ENCODE measurements at regions not wholly inside any gene's neighbourhood (a gene's known extent, or its start where the extent isn't known, plus 50 kb on each side); places are given as distances from the start of the nearest gene placed in this dataset.

GRCh38 chr7:24504836-24505235 is 68.4 kb upstream of the PALS2 start:
- Histone ChIP-seq H3K9me3 (no peaks in the 10 kb centered on the region), H3K36me3 (ENCODE audit: low read depth) (no peaks in the 10 kb centered on the region), H3K4me3 (no peak overlapping the region), H3K4me1 (ENCODE audit: low read depth) (no peaks in the 10 kb centered on the region)
- DNase-seq (no peak), ATAC-seq (no peak)
- intact Hi-C loops (cut with DNase I, micrococcal nuclease), result no loop called here
- TF ChIP-seq CTCF (IDR thresholded peaks at IDR 0.05), result no peak

- no peaks in the 10 kb centered on the region for H3K36me3 ChIP-seq (ENCODE audit: low read depth)
- no peak overlapping the region for H3K4me3 ChIP-seq
- no peaks in the 10 kb centered on the region for H3K4me1 ChIP-seq (ENCODE audit: low read depth)
- no peaks in the 10 kb centered on the region for H3K9me3 ChIP-seq
- ATAC-seq, result no peak
- intact Hi-C loops (cut with DNase I, micrococcal nuclease), result no loop called here
- TF ChIP-seq CTCF (IDR thresholded peaks at IDR 0.05), result no peak
- no peak for DNase-seq
Observed at GRCh38 chr7:24505968-24506367, 67.3 kb upstream of the PALS2 start.

- H3K36me3 ChIP-seq (ENCODE audit: low read depth), result no peaks in the 10 kb centered on the region
- no peak overlapping the region for H3K4me3 ChIP-seq
- no peak for DNase-seq
- no peaks in the 10 kb centered on the region for H3K9me3 ChIP-seq
- no peak for ATAC-seq
- intact Hi-C loops (cut with DNase I, micrococcal nuclease), result no loop called here
- no peak for TF ChIP-seq CTCF (IDR thresholded peaks at IDR 0.05)
- H3K4me1 ChIP-seq (ENCODE audit: low read depth), result no peaks in the 10 kb centered on the region
Observed at GRCh38 chr7:24508316-24508715, 64.9 kb upstream of the PALS2 start.

GRCh38 chr7:24510759-24511158 is 62.5 kb upstream of the PALS2 start:
- Histone ChIP-seq H3K4me3 (no peak overlapping the region), H3K4me1 (ENCODE audit: low read depth) (no peaks in the 10 kb centered on the region), H3K9me3 (no peaks in the 10 kb centered on the region), H3K36me3 (ENCODE audit: low read depth) (no peaks in the 10 kb centered on the region)
- ATAC-seq (no peak), DNase-seq (no peak)
- intact Hi-C loops (cut with DNase I, micrococcal nuclease), result no loop called here
- TF ChIP-seq CTCF (IDR thresholded peaks at IDR 0.05), result no peak

GRCh38 chr7:24517166-24517565 is 56.1 kb upstream of the PALS2 start:
- intact Hi-C loops (cut with DNase I, micrococcal nuclease), result no loop called here
- no peak overlapping the region for H3K4me3 ChIP-seq
- no peaks in the 10 kb centered on the region for H3K4me1 ChIP-seq (ENCODE audit: low read depth)
- DNase-seq, result no peak
- ATAC-seq, result no peak
- no peaks in the 10 kb centered on the region for H3K9me3 ChIP-seq
- no peak for TF ChIP-seq CTCF (IDR thresholded peaks at IDR 0.05)
- no peaks in the 10 kb centered on the region for H3K36me3 ChIP-seq (ENCODE audit: low read depth)

GRCh38 chr7:24521917-24522623 is 51.2 kb upstream of the PALS2 start:
- Histone ChIP-seq H3K9me3 (no peaks in the 10 kb centered on the region), H3K36me3 (ENCODE audit: low read depth) (no peaks in the 10 kb centered on the region), H3K4me1 (ENCODE audit: low read depth) (no peaks in the 10 kb centered on the region), H3K4me3 (no peak overlapping the region)
- no peak for DNase-seq
- no peak for TF ChIP-seq CTCF (IDR thresholded peaks at IDR 0.05)
- intact Hi-C loops (cut with DNase I, micrococcal nuclease), result no loop called here
- ATAC-seq, result no peak
